ENCODE measurements at regions not wholly inside any gene's neighbourhood (a gene's known extent, or its start where the extent isn't known, plus 50 kb on each side); places are given as distances from the start of the nearest gene placed in this dataset.

- TF ChIP-seq EZH2phosphoT487 (conservative IDR thresholded peaks at IDR 0.05; ENCODE audit: low read length) (no peak), CTCF (IDR thresholded peaks at IDR 0.05; ENCODE audit: insufficient read depth, low read length, poor library complexity, severe bottlenecking) (no peak)
Observed at GRCh38 chr1:168452329-168452728, 91.5 kb downstream of the XCL2 start.

Measured in SU-DHL-6 (cell line).